Left lung (tissue), 4 donors: ENCODE measurements at regions not wholly inside any gene's neighbourhood (a gene's known extent, or its start where the extent isn't known, plus 50 kb on each side); places are given as distances from the start of the nearest gene placed in this dataset.

Experiments
- ATAC-seq: fragments of 200-7000 bp; cut with Tn5 transposase; one replicate; pipeline ENCODE4 v1.9.1; 2020; ENCODE audit warnings: moderate library complexity
- DNase-seq, 4 donors: peaks; one replicate each; pipeline ENCODE4 v3.0.0-alpha.2; 2013 to 2020
- H3K27ac ChIP-seq, 2 donors: fragments of 200-600 bp; sonication (generic) in 1 of 2; one replicate each; pipeline versions ENCODE4 v1.5.0 to v1.8.0; 2020 to 2021
- H3K27me3 ChIP-seq, 2 donors: fragments of 200-600 bp; sonication (generic) in 1 of 2; one replicate each; pipeline versions ENCODE4 v1.5.0 to v1.8.0; 2020 to 2021
- H3K36me3 ChIP-seq, 2 donors: fragments of 200-600 bp; sonication (generic) in 1 of 2; one replicate each; pipeline versions ENCODE4 v1.5.0 to v1.8.0; 2020 to 2021
- H3K4me1 ChIP-seq, 2 donors: fragments of 200-600 bp; one replicate each; pipeline ENCODE4 v1.8.0; 2021
- H3K4me3 ChIP-seq, 2 donors: fragments of 200-600 bp; sonication (generic) in 1 of 2; one replicate each; pipeline versions ENCODE4 v1.5.0 to v1.8.0; 2020 to 2021; ENCODE audit warnings: mild to moderate bottlenecking in 1 of 2
- H3K9me3 ChIP-seq, 2 donors: fragments of 200-600 bp; sonication (generic) in 1 of 2; one replicate each; pipeline versions ENCODE4 v1.5.0 to v1.8.0; 2020 to 2021
- intact Hi-C, 2 donors: fragments of 100-400 bp; cut with DNase I; formaldehyde crosslinking; loops; one replicate each; pipeline versions ENCODE4 v1.11.2 to v1.14.2; 2022
- TF ChIP-seq, protein P1 (sequence below), 2 donors: fragments of 200-600 bp; sonication (generic) in 1 of 2; IDR thresholded peaks; one replicate each; pipeline versions ENCODE4 v1.5.0 to v1.8.0; 2021; ENCODE audit warnings: antibody characterized with exemption in 2 of 2
- donor health status: DM: no; HTN: yes; CAD: no.
- donor health status: DM: no; HTN: no; CAD: no.

DNA sequence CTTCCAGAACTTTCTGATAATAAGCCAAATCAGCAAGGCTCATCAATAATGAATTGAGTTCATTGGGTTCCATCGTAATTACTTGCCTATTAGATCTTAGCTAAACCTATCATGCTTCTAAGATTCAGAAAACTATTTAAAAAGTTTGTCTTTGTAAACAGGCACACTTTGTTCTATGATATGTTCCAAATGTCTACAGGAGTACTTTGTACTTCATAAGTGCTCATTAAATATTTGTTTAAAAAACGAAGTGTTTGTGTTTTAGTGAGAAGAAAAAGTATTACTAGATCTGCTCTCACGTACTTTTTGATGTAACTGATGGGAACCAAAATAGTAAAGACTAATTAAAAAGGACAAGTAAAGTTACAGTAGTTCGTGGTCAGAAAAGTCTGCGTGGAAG lies 172.8 kb upstream of the FLRT2 start:
- DNase-seq (no peak), ATAC-seq (peak; percentile 82)
- Histone ChIP-seq H3K36me3 (no peaks in the 10 kb centered on the region), H3K4me3 (no peak overlapping the region), H3K4me1 (no peaks in the 10 kb centered on the region), H3K9me3 (peaks cover 0 to 9% of the 10 kb centered on the region in 2 donors), H3K27me3 (no peaks in the 10 kb centered on the region), H3K27ac (no peak overlapping the region)
- TF ChIP-seq, protein P1, sequence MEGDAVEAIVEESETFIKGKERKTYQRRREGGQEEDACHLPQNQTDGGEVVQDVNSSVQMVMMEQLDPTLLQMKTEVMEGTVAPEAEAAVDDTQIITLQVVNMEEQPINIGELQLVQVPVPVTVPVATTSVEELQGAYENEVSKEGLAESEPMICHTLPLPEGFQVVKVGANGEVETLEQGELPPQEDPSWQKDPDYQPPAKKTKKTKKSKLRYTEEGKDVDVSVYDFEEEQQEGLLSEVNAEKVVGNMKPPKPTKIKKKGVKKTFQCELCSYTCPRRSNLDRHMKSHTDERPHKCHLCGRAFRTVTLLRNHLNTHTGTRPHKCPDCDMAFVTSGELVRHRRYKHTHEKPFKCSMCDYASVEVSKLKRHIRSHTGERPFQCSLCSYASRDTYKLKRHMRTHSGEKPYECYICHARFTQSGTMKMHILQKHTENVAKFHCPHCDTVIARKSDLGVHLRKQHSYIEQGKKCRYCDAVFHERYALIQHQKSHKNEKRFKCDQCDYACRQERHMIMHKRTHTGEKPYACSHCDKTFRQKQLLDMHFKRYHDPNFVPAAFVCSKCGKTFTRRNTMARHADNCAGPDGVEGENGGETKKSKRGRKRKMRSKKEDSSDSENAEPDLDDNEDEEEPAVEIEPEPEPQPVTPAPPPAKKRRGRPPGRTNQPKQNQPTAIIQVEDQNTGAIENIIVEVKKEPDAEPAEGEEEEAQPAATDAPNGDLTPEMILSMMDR (IDR thresholded peaks at IDR 0.05) = no peak
- intact Hi-C loops = no loop called here

DNA sequence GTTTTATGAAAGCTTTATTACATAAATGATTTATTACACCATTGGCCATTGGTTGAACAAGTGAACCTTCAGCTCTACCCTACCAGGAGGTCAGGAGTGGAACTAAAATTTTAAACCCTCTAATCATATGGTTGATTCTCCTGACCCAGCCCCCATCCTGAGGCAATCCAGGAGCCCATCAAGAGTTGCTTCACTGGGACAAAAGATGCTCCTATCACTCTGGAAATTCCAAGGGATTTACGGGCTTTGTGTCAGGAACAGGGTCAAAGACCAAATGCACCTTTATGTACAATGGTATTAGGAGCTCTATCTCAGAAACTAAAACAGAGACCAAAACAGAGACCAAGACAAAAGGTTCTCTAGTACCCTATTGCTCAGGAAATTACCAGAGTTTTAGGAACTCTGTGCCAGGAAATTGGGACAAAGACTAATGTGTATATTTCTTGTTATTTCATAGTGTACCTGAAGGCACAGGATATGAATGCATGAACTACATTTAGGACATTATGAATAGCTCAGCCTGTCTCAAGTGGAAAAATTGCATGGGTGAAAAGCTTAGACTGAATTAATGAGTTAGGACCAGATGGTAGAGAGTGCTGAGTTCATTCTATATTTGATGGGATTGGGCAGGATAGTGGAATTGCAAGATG lies 171.7 kb upstream of the FLRT2 start:
- Histone ChIP-seq H3K4me3 (no peak overlapping the region), H3K4me1 (no peaks in the 10 kb centered on the region), H3K27ac (no peak overlapping the region), H3K36me3 (no peaks in the 10 kb centered on the region), H3K9me3 (peaks cover 0 to 9% of the 10 kb centered on the region in 2 donors), H3K27me3 (no peaks in the 10 kb centered on the region)
- intact Hi-C loops = no loop called here
- DNase-seq (no peak), ATAC-seq (no peak)
- TF ChIP-seq, protein P1 (IDR thresholded peaks at IDR 0.05) = no peak

DNA sequence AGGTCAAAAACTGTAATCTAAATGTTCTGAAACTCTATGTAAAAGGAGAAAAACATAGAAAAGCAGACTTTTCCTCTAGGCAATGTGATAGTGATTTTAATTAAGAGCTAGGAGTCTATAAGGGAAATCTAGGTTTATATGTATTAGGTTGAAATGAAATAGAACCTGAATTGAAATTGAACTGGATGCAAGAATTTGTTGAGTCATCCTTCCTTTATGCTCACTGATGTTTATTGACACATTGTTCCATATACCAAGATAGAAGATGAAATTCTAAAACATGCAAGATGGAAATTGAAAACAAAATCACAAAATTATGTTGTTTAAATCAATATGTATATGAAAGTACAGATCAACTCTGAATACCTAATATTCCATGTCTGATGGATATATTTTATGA lies 170.4 kb upstream of the FLRT2 start:
- ATAC-seq (no peak), DNase-seq (no peak)
- no peaks in the 10 kb centered on the region for H3K27me3 ChIP-seq
- intact Hi-C loops = no loop called here
- H3K9me3 ChIP-seq = no peaks in the 10 kb centered on the region
- TF ChIP-seq, protein P1 (IDR thresholded peaks at IDR 0.05) = no peak
- H3K4me1 ChIP-seq = no peaks in the 10 kb centered on the region
- no peak overlapping the region for H3K4me3 ChIP-seq
- no peaks in the 10 kb centered on the region for H3K36me3 ChIP-seq
- H3K27ac ChIP-seq = no peak overlapping the region

DNA sequence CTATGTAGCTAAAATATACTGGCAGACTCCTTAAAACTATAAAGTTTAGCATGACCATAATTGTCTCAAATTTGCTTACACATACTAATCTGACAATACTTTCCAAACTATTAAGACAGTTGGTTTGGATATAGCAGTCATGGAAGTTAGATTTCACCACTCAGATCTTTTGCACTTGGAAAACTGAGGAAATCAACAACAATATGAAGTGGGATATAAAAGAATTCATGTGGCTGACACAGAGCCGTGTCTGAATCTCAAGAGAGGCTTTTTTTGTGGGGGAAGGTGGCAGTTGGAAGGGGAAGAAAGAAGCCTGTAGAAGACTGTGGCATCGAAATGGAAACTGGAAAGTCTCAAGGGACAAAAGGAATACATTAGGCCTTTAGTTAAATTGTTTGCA lies 166.6 kb upstream of the FLRT2 start:
- ATAC-seq = no peak
- H3K4me1 ChIP-seq = no peaks in the 10 kb centered on the region
- H3K27me3 ChIP-seq = no peaks in the 10 kb centered on the region
- intact Hi-C loops = no loop called here
- H3K27ac ChIP-seq = no peak overlapping the region
- DNase-seq = peak in 2 of 4 donors; percentile 69 to 74
- peaks cover 0 to 4% of the 10 kb centered on the region in 2 donors for H3K9me3 ChIP-seq
- H3K4me3 ChIP-seq = no peak overlapping the region
- no peaks in the 10 kb centered on the region for H3K36me3 ChIP-seq
- TF ChIP-seq, protein P1 (IDR thresholded peaks at IDR 0.05) = no peak

DNA sequence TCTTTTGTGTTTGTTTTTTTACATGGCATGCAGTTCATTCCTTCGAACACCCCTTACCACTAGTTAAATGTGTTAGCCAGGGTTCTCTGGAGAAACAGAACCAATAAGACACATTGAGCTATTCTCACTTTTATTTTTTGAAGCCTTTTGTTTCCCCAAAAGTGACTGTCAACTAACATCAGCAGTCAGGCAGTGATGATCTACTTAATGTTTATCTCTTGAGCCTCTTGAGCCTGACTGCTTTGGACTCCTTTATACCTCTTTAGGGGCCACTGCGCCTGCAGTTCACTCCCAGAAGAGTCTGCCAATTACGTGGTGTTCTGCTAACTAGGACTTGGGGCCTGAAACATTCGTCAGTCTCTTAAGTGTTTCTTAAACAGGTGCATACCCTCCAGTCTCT lies 163.7 kb upstream of the FLRT2 start:
- DNase-seq (no peak), ATAC-seq (no peak)
- H3K27me3 ChIP-seq = no peaks in the 10 kb centered on the region
- TF ChIP-seq, protein P1 (IDR thresholded peaks at IDR 0.05) = no peak
- peaks cover 0 to 13% of the 10 kb centered on the region in 2 donors for H3K9me3 ChIP-seq
- no peaks in the 10 kb centered on the region for H3K36me3 ChIP-seq
- H3K4me3 ChIP-seq = no peak overlapping the region
- no peak overlapping the region for H3K27ac ChIP-seq
- intact Hi-C loops = no loop called here
- H3K4me1 ChIP-seq = no peaks in the 10 kb centered on the region
